Activated CD4-positive, CD25-positive, alpha-beta regulatory T cell treated with anti-CD3 and anti-CD28 coated beads, Interleukin-2, amount 50 U/mL, for 24 hours (primary cell): ENCODE measurements at regions not wholly inside any gene's neighbourhood (a gene's known extent, or its start where the extent isn't known, plus 50 kb on each side); places are given as distances from the start of the nearest gene placed in this dataset.

Experiments
- ATAC-seq, 2 donors: fragments of 150-1000 bp; cut with Tn5 transposase; one replicate each; pipeline ENCODE4 v1.10.0; 2021; ENCODE audit warnings: mild to moderate bottlenecking in 1 of 2, moderate library complexity in 1 of 2

DNA sequence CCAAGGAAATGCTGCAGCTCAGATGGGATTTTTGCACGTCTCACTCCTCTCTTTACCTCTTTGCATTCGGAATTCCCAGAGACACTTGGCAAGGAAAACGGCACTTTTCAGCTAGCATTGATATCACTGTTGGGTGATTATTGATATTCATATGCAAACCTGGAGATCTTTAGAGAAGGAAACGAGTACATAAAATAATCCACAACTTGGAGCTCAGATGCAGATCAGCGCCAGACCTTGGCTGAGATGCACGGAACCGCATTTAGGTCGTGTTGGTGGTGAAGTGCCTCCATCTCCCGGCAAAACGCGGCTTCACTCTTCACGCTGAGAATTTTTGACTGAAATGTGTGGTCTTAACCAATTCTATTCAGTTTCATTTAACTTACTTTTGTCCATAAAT, 77.2 kb upstream of the ARHGEF7 start:
- ATAC-seq, result no peak

DNA sequence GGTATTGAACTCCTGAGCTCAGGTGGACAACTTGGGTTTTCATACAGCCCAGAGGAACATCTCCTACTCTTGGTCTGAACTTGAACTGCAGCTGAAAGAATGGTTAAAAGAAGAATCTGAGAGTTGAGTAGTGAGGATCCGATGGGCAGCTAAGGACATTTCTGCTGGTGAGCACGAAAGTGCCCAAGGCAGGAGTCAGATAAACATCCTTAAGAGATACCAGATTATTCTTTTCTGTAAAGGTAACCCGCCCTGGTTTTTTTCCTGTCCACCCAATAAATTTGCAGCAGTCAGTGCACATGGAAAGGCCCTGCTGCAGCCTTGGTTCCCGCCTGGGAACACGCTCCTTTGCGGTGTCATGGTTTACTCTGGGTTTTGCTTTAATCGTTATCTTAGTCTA, 78.4 kb upstream of the ARHGEF7 start:
- ATAC-seq, result no peak

DNA sequence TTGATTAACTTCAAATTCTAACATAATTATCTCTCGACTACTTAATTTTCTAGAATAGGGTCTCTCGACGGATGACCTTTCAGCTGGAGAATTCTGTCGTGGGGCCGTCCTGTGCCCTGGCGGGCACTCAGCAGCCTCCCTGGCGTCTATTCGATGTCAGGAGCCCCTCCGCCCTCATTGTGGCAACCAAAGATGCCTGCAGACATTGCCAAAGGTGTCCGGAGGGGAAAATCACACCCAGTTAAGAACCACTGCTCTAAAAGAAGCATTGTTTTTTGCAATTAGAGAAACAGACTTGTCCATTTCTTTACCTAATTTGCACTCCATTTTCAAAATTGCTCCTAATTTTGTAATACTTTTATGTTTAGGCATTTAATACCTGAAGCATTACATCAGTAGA, 79.2 kb upstream of the ARHGEF7 start:
- ATAC-seq, result no peak

DNA sequence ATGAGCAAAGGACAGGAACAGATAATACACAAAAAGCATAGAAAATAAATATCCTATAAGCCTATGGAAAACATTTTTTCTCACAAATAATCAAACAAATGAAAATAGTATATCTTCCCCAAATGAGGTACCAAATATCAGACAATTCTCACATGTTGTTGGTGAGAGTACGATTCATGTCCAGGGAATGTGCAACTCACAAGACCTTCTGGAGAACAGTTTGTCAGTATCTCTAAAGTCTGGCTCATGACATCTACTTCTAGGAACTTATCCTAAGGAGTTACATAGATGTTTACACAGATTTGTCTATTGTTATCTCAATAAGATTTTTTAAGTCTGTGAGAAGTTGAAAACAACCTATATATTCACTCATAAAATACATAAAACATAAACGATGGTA, 80.3 kb upstream of the ARHGEF7 start:
- ATAC-seq, result no peak

DNA sequence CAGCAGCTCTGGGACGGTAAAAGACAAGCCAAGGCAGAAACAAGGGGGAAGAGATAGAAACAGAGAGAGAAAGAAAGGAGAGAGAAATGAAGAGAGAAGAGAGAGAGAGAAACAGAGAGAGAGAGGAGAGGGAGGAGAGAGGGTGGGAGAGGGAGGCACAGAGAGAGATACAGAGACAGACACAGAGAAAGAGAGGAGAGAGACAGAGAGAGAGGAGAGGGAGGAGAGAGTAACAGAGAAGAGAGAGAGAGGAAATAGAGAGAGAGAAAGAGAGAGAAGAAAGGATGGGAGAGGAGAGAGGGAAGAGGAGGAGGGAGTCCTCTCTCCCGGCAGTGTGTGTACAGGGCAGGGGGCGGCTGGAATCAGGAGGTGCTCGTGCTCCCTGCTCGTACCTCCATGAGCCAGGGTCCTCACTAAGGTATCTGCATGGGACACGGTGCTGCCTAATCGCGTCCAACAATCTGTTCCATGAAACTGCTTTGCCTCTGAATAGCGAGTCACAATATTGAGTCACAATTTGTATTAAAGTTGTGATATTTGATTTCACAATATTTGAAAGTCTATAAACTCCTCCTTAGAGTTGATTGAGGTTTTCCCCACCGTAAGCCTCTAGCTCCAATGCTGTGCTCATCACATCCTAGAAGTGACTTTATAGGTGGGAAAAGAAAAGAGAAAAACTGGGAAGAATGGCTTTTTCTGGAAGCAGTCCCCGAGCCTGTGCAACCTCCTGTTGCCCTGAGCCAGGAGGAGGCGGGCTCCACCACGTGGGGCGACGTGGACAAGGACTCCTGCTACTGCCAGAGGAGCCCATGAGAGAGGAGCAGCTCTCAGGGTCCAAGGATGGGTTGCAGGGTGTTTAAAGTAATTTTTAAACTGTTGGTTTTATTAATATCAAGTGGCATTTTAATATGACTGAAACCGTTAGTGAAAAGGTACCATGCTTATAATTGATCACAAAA, 81.7 kb upstream of the ARHGEF7 start:
- ATAC-seq, result no peak

DNA sequence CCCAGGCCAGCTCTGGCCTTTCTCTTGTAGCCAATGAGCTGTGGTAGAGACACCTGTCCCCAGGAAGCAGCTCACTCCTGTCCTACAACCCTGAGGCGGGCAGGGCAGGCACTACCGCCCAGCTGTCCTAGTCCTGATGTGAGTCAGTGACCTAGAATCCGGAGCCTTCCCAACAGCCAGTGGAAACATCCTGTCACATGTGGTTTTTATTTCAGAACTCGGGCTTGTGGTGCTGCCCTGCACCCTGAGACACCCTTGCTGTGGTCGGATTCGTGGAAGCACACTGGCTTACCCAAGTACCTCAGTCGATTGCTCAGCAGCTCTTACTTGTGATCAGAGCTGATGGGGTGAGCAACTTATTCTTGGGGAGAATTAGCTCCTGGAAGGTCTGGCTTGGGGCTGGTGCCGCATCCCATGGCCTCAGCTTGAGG, 83.6 kb upstream of the ARHGEF7 start:
- ATAC-seq, result peak; percentile 47 to 72

DNA sequence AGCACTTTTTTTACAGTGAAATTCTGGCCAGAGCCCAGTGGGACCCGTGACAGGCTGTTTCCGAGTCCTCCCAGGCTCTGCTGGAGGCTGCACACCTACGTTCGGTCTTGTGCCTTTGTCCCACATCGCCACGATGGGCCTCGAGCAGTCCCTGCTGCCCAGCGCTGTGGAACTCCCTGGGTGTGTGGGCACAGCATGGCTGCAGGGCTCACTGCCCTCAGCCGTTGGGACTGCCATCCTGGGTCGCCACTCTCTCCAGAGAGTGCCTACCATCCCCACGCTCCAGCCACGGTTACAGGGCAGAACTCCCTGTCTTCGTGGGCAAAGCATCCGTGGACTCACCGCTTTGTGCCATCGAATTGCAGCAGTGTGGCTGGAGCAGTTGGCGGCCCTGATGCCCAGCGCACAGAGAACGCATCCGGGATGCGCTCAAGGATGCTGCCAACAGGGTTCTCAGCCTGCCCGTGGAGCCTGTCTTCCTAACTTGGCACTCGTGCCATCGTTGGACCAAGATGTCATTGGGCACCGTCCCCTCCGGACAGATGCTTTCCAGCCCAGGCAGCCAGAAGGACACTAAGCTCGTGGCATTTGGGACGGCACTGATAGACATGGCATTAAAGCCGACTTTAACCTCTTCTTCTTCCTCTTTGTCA, 85.0 kb upstream of the ARHGEF7 start:
- no peak for ATAC-seq

DNA sequence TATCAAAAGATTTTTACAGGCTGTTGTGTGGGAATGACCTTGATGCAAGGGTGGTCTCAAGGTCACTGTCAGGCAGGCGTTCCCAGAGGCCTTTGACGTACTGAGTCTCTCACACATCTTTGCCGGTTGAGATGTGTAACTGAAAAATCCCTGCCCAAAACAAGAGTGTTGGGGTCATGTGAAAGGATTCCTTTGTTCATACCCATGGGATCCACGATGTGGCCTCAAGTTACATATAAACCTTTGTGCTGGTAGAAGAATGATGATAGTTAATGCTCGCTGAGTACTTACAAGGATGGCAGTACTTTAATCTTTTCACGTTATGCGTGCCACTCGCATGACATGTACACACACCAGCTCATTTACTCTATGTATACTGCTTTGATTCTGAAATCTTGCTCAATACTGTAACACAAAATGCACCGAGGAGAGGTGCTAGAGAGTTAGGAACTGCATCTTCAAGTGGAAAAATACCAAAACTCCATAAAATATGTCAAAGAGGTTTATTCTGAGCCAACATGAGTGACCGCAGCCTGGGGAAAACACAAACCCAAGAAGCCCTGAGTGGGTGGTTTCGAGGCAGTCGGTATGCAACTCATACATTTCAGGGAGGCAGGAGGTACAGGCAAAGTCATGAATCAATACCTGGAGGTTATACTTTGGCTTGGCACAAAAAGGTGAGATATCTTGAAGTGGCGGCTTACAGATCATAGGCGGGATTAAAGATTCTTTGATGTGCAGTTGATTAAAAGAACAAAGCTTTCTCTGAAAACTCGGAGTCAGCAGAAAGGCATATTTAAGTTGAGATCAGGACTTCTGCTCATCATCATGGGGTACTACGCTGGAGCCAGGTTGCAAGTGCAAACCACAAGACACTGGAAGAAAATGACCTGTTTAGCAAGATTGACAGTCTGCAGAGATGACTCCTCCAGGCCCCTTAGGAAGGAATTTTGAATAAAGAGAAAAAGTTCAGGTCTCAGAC, 87.4 kb upstream of the ARHGEF7 start:
- ATAC-seq, result no peak

DNA sequence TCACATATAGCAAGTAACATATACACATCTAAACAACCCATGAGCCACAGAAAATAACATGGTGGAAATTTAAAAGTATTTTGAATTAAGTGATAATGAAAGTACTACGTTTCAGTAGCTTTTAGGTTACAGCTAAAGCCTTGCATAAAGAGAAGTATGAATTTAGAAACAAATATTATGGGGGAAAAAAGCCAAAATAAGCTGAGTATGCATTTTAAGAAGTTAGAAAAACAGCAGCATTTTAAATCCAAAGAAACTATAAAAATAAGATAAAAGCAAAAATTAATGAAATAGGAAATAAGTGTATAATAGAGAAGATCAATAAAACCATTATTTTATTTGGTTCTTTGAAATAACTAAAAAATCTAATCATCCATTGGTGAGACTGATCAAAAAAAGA, 89.8 kb upstream of the ARHGEF7 start:
- no peak for ATAC-seq

DNA sequence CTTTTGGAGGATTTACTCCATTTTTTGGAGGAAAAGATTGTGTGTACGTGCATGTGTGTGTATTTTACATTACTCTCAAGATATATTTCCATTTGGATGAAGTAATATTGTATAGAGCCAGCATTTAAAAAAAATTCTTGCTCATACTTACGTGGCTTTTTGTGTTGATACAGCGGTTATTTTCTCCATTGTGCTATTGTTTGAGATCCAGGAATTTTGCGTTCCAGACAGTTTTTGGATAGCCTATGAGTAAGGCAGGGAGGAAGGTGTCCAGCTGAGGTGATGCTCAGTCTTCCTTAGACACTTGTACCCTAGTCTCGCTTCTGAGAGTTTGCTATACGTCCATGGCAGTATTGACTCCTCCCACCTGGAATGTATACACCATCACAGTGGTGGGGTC, 92.2 kb upstream of the ARHGEF7 start:
- ATAC-seq, result no peak

DNA sequence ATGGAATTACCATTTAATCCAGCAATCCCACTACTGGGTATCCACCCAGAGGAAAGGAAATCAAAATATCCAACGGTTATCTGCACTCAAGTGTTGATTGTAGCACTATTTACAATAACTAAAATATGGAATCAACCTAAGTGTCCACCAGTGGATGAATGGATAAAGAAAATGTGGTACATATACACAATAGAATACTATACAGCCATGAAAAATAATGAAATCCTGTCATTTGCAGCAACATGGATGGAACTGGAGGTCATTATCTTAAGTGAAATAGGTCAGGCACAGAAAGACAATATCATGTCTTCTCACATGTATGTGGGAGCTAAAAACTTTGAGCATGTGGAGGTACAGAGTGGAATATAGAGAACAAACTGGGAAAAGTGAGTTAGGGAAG, 92.9 kb upstream of the ARHGEF7 start:
- no peak for ATAC-seq

DNA sequence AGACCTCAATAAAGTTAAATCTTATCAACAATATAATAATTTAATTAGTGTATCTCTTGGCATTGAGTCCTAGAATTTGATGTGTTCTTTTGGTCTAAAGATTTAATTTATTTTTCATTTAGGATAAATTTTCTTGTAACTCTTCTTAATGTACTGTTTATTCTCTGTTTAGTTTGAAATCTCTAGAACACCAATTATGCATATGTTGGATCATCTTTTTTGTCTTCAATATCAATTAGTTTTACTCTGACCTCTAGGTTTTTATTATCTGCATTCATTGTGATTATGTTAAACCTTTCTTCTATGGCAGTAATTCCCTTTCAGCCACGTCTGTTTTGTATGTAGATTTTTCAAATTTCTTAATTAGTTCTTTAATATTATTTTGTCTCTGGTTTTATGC, 93.8 kb upstream of the ARHGEF7 start:
- ATAC-seq, result no peak

DNA sequence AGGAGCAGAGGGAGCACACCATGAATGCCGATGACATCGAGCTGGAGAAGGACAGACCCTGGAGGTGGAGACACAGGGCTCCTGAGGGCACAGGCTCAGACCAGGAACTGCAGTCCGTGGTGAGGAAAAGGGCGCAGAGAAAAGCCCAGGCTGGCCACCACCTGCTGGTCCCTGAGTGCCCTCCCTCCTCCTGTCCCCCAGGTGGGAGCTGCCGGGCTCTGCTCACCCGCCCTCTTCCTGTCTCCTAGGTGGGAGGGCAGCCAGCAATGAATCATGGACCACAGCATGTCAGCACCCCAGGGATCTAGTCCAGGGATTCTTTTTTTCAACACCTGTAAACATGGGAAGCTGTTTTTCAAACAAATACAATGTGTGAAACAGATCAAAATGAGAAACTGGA, 94.6 kb upstream of the ARHGEF7 start:
- ATAC-seq, result no peak

DNA sequence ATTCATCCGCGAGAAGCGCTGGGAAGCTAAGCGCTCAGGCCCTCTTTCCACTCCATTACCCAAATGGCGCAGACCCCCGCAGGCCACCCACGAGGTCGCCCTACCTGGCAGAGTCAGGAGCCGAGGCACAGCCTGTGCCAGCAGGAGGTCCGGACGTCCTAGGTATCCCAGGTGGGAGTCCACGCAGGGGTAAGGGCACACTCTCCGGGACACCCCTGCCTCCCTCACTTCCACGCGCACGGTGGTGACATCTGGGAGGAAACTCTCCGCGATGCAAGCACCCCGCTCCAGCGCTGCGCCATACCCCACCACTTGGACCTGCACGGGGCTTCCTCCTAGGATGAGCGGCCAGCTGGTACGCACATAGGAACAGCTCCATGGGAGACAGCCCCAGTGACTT, 95.1 kb upstream of the ARHGEF7 start:
- no peak for ATAC-seq

DNA sequence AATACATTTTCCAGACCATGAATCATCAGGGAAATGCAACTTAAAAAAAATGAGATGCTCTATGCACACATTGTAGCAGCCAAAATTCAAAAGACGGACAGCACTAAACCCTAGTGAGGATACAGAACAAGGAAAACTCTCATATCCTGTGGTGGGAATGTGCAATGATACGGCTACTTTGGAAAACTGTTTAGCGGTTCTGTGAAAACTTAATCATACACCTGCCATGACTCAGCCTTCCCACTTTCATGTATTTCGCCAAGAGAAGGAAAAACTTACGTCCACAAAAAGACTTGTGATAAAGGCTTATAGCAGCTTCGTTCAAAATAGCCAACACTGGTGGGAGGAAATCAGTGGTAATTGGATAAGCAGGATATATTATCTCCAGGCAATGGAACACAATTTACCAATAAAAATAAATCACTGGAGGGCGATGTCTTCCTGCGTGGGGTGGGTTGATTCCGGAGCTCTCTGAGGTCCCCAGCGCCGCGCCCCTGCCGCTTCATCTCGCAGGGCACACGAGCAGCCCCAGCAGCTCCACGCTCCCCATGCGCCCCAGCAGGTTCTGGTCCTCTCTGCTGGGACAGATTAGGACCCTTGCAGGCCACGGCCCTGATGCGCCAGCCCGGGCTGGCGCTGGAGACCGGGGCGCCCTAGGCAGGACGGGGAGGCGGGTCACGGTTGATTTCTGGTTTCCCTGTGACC, 97.2 kb upstream of the ARHGEF7 start:
- ATAC-seq, result no peak

DNA sequence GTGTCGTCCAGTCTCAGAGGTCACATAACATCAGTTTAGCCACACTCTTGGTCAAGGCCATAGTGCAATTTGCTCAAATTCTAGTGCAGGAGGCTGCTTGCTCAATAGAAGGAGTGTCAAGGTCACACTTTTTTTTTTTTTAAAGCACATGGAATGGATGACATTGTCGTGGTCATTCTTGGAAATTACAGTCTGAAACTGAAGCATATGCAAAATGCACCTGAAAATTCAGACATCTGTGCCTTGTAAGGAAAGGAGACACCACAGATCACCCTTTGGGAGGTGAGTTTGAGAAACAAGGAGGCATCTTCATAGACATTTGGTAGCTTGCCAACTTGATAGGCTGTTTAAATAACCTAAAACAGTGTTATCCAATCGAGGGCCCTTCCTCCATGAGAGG, 98.3 kb upstream of the ANKRD10 start:
- ATAC-seq, result no peak

DNA sequence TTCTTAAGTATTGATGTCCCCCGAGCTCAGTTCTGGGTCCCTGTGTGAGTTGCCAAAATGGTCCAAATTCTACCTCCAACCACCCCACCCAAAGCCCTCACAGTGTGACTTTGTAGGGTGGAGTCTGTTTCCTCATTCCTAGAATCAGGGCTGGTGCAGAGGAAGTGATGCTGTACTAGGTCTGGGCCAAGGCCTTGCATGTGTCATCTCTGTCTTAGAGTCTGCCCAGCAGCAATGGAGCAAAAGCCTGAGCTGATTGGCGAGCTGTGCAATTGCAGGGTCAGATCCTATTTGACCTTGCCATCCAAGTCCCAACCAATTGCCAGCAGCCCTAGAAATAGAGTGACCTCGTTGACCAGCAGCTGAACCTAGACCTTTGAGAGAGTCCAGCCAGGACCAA, 97.0 kb upstream of the ANKRD10 start:
- ATAC-seq, result peak; percentile 36 to 55

DNA sequence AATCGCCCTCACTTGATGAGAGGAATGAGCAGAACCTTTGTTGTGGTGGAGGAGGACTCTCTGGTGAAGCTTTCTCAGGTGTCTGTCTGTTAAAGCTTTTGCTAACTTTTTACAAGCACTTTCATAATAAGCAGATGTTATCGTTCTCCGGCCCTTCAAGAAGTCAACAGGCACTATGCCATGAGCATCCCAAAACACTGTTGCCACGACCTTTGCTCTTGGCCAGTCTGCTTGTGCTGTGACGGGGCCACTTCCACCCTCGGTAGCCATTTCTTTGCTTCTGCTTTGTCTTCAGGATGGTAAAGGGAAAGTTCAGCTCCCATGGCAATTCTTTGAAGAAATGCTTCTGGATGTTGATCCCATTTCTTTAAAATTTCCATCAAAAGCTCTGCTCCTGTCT, 93.5 kb upstream of the ANKRD10 start:
- no peak for ATAC-seq

DNA sequence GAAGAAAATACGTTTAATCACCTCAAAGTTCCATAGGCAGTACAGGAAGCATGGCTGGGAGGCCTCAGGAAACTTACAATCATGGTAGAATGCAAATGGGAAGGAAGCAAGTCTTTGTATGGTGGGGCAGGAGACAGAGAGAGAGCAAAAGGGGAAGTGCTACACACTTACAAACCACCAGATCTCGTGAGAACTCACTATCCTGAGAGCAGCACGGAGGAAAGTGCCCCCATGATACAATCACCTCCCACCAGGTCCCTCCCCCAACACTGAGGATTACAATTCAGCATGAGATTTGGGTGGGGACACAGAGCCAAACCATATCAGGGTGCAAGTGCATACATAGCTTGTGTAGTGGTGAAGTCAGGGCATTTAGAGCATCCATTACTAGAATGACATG, 92.3 kb upstream of the ANKRD10 start:
- no peak for ATAC-seq

DNA sequence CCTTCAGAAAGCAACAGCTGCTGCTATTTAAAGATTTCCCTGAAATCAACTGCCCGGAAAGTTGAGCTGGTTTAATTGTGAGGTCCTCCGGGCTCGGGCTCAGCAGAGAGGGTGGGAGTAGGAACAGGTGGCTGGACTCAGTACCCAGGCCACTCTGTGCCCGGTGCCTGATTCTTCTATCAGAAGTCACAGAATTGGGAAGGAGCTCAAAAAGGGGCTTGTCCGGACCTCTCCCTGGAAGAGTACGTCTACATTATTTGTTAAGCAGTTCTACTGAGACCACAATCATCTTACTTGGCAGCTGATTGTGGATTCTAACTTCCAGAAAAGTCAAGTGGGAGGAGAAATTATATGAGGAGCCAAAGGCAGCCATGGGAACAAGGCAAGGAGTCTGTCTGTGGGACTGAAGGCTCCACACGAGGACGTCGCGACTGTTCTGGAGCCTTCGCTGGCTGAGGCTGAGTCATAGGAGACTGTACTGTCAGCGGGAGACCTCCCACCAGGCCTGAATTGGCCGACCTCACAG, 91.7 kb upstream of the ANKRD10 start:
- ATAC-seq, result no peak

DNA sequence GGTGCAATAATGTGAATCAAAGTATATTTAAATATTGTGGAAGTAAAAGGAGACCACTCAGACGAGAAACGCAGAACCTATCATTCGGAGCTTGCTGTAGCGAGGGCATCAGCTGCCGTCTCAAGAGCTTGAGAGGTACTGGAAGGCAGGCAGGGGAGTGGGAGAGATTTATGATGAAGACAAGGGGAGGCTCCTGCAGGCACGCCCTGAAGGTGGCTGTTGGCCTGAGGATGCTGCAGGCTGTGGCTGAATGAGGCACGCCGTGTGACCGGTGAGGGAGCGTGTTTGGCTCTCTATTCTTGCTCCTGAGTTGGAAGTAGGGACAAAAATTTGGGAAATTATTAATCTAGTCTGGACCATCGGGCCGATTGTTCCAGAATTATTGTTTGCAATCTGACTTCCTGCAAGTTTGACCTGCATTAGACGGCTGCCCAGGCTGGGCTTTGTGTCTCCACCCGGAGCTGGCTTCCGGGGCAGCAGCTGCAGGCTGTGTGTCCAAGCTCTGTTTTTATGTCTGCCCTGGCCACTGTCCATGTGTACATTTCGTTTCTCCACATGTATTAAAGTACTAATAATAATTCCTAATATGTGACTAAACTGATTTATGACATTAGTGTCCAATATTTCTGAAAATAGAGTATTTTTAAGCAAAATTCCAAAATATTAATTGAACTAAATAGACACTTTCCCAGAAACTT, 91.1 kb upstream of the ANKRD10 start:
- ATAC-seq, result no peak

DNA sequence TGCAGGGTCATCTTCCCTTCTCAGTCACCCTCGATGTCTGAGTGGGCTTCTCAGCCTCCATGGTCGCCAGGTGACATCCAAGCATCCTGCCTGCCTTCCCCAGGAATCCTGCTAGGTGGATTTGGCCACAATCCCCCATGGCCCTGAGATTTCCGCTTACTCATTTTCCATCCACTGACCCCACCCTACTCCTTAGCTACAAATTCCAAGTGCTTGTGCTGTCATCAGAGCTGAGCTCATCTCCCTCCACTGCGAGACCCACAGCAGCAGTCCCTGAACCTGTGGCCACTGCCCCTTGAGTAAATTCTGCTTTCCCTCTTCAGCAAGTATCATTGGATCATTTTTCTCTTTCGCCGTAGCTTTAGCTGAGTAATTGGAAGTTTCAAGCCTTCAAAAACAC, 90.5 kb upstream of the ANKRD10 start:
- ATAC-seq, result no peak
